GM18873 (cell line): ENCODE measurements at regions not wholly inside any gene's neighbourhood (a gene's known extent, or its start where the extent isn't known, plus 50 kb on each side); places are given as distances from the start of the nearest gene placed in this dataset.

ENCODE experiments used
- ATAC-seq: cut with Tn5 transposase; IDR thresholded peaks from one replicate; pipeline ENCODE4 v1.9.1; 2021; ENCODE audit warnings: mild to moderate bottlenecking, moderate library complexity, moderate number of reproducible peaks; ENCODE audit not compliant: unreplicated experiment, low FRiP score

- ATAC-seq = no peak
Observed at GRCh38 chr1:213899413-213899812, 88.4 kb upstream of the PROX1 start.

- ATAC-seq = no peak
Observed at GRCh38 chr1:213905344-213905743, 82.4 kb upstream of the PROX1 start.

- no peak for ATAC-seq
Observed at GRCh38 chr1:213908521-213908920, 79.3 kb upstream of the PROX1 start.

GRCh38 chr1:213914392-213914791 is 73.4 kb upstream of the PROX1 start:
- no peak for ATAC-seq

GRCh38 chr1:213921311-213921710 is 66.5 kb upstream of the PROX1 start:
- ATAC-seq = no peak

- ATAC-seq = no peak
Observed at GRCh38 chr1:213921712-213922111, 66.1 kb upstream of the PROX1 start.

GRCh38 chr1:213925531-213926182 is 62.1 kb upstream of the PROX1 start:
- no peak for ATAC-seq

GRCh38 chr1:213927846-213928245 is 59.9 kb upstream of the PROX1 start:
- ATAC-seq = no peak

- ATAC-seq = no peak
Observed at GRCh38 chr1:213929398-213929797, 58.4 kb upstream of the PROX1 start.

- ATAC-seq = no peak
Observed at GRCh38 chr1:213931836-213932235, 55.9 kb upstream of the PROX1 start.

GRCh38 chr1:213933336-213933735 is 54.4 kb upstream of the PROX1 start:
- ATAC-seq = no peak

- ATAC-seq = no peak
Observed at GRCh38 chr1:213934649-213935048, 53.1 kb upstream of the PROX1 start.

- ATAC-seq = no peak
Observed at GRCh38 chr1:213936571-213936970, 51.2 kb upstream of the PROX1 start.
